ENCODE measurements at regions not wholly inside any gene's neighbourhood (a gene's known extent, or its start where the extent isn't known, plus 50 kb on each side); places are given as distances from the start of the nearest gene placed in this dataset.

- no peak for TF ChIP-seq POLR2A (IDR thresholded peaks at IDR 0.05)
- TF ChIP-seq, protein P1, sequence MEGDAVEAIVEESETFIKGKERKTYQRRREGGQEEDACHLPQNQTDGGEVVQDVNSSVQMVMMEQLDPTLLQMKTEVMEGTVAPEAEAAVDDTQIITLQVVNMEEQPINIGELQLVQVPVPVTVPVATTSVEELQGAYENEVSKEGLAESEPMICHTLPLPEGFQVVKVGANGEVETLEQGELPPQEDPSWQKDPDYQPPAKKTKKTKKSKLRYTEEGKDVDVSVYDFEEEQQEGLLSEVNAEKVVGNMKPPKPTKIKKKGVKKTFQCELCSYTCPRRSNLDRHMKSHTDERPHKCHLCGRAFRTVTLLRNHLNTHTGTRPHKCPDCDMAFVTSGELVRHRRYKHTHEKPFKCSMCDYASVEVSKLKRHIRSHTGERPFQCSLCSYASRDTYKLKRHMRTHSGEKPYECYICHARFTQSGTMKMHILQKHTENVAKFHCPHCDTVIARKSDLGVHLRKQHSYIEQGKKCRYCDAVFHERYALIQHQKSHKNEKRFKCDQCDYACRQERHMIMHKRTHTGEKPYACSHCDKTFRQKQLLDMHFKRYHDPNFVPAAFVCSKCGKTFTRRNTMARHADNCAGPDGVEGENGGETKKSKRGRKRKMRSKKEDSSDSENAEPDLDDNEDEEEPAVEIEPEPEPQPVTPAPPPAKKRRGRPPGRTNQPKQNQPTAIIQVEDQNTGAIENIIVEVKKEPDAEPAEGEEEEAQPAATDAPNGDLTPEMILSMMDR (IDR thresholded peaks at IDR 0.05), result no peak
Observed at GRCh38 chr2:103847276-103847675, 1006.6 kb upstream of the POU3F3 start.
